Fibroblast of skin of right quadriceps (primary cell): ENCODE measurements at regions not wholly inside any gene's neighbourhood (a gene's known extent, or its start where the extent isn't known, plus 50 kb on each side); places are given as distances from the start of the nearest gene placed in this dataset.

Source experiments
- DNase-seq: peaks from one replicate; pipeline ENCODE4 v3.0.0-alpha.2; 2013

- no peak for DNase-seq
These were observed 219.0 kb upstream of the TPM1 start for GRCh38 chr15:62823561-62823960.

GRCh38 chr15:62824111-62825015 lies 218.2 kb upstream of the TPM1 start:
- DNase-seq: peak; percentile 82

DNA sequence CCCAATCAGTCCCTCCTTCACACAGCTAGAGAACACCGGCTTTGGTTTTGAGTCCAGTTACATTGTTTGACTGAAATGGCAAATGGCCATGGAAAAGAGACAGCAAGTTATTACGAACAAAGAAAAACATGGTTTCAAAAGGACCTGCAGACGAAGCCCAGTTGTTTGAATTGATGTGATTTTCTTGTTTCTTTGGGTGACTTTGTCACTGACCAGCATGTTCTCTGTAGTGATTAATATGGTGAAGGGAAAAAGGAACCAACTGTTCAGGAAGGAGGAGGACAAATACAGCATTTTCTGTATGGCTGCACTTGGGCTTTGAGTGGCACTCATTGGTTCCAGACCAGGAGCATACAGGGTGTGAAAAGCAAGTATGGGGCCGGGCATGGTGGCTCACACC lies 217.4 kb upstream of the TPM1 start:
- DNase-seq: no peak

DNA sequence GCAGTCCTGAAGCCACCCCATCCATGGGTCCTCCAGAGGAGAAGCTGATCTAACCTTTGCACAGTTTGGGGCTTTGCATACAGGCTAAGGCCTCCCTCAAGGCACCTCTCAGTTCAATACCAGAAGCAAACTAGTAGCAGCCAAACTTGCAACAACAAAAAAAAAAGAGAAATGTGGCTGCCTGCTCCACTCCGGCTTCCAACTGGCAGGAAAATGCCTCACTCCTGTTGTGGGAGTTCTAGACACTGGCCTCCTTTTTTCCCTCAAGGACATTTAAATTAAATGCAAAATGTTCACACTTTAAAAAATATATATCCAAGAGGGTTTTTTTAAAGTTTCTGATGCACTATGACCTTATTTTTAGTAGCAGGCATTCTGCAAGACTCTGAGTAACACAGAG lies 216.0 kb upstream of the TPM1 start:
- no peak for DNase-seq

- DNase-seq: no peak
These were observed 214.2 kb upstream of the TPM1 start for GRCh38 chr15:62828364-62828763.

DNA sequence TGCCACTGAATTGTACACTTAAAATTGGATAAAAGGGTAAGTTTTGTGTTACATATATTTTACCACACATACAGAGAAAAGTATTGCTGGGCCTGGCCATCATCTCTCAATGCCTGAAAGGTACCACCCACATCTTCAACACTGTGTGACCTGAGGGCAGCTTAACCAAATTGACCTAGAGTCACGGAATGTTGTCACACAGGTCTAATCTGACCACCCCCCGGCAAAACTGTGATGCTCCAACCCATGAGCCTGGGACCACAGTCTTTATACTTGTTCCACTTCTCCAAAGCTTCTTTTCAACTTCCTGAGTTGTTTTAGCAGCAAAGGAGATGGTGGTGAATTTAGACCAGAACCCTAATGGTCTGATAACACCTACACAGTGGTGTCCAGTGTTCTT lies 210.3 kb upstream of the TPM1 start:
- no peak for DNase-seq

GRCh38 chr15:62833646-62834045 lies 208.9 kb upstream of the TPM1 start:
- DNase-seq: peak; percentile 64

- DNase-seq: no peak
These were observed 207.7 kb upstream of the TPM1 start for GRCh38 chr15:62834686-62835329.

DNA sequence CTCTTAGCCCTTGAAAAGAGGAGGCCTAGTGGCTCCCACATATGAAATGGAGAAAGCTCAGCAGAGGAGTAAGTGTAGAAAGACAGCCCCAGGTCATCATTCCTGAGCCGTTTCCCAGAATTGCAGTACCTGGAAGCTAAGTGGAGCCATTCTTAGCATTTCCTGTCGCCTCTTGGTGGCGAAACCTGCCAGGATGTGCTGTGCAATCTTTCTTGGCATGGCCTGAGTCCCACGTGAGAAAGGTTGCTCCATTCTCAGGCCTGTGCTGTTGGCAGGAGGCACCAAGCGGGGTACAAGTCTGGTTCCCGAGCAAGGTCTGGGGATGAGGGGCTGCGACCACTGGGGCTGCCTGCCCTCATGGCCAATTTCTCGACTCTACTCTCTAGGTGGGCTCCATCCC lies 207.2 kb upstream of the TPM1 start:
- DNase-seq: no peak

GRCh38 chr15:62835762-62836161 lies 206.8 kb upstream of the TPM1 start:
- DNase-seq: no peak

GRCh38 chr15:62840526-62841268 lies 201.8 kb upstream of the TPM1 start:
- DNase-seq: no peak

DNA sequence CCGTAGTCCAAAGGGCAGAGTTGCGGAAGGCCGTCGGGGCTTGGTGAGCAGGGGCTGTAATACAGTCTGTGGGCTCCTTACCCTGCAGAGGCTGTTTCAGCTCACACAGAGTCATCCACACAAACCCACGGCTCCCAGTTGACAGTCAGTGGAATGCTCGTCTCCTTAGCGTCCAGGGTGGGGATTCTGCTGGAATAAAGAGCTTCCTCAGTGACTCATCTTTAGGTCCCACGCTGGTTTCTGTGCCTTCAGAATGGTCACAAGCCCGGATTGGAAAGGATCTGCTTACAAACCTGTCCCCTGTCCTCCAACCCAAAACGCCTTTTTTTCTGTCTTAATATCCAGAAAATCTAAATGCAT lies 201.3 kb upstream of the TPM1 start:
- peak; percentile 55 for DNase-seq

- no peak for DNase-seq
These were observed 200.5 kb upstream of the TPM1 start for GRCh38 chr15:62841891-62842559.

- no peak for DNase-seq
These were observed 199.2 kb upstream of the TPM1 start for GRCh38 chr15:62843311-62843710.

DNA sequence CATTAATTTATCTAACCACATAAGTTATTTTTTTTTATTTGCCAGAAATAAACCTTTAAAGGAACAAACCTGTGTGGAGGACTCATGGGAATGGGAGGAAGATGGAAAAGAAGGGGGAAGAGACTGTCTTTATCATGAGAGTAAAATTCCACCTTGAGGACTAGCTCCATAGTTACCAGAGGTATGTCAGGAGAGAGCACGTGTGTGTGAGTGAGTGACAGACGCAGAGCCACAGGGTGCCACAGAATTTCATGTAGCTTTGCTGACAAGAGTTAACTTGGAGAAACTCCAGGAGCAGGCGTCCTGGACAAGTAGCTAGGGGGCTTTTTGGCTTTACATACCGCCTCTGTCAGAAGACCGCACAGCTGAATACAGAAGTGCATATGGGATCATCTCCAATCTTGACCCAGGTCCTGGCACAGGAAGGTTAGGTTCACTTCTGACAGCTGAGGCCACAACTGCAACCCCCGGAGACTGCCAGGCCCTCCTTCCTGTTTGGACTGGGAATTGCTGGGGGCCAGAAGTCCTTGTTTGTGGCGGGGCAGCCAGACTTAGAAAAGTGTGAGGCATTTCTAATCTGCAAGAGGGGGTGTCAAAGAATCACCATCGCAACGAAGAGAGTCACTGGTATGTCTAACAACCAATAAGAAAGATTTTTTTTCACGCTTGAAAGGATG lies 197.8 kb upstream of the TPM1 start:
- peak; percentile 42 for DNase-seq

DNA sequence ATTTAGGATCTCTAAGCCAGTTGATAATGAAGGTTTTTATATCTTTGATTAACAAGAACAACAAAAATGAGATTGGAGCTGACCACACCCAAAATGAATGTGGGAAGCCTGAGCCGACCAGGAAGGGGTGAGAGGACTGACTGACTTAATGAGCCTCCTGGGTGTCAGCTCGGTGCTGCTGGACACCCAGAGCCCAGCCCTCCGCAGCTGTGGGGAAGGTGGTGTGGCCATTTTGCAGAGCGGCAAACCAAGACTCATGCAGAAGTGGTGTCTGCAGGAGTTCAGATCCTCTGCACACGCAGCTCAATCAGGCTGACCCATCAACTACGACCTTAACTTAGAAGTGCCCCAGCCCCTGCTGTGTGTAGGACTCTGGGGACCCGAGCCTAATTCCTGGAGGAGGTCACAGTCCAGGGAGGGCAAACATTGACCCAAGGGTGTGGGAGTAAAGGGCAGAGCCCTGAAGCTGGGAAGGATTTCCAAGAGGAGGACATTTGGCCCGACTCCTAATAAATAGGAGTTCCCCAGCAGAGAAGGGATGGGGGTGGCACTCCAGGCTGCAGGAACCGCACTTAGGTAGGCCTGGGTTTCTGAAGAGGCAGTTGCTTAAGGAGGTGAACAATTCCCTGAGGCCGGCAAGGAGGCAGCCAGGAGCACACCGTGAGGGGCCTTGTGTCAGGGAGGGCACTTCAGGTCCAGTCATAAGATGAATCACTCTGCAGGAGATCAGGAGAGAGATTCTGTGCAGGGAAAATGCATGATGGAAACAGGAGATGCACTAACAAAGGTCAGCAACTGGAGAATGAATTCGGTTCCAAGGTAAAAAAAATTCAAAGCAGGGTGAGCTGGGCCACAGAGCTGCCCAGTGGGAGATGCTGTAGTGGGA lies 197.1 kb upstream of the TPM1 start:
- no peak for DNase-seq

DNA sequence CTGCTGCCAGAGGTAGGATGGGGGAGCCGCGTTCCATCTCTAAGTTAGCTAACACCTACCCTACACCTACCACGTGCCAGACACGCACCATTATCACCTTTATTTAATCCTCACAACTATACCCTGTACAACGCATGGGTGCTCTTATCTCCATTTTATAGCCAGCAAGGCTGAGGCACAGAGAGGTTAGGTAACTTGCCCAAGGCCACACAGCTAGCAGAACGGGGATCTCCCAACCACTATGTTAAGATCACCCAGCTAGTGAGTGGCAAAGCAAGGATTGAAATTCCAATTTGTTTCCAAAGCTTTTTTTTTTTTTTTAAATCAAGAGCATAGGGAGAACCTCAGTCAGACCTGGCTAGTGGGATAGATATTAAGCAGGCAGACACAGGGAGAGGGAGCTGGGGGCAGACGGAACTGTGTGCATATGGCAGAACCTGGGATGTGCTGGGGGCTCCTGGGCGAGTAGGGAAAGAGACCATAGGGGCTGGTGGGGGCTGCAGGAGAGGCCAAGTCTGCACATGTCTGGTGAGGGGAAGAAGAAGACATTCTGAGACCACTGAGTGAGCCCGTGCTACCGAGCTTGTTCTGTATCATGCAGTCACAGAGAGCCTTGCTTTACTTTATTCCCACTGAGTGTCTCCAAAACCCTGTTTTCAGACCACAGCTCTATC lies 196.3 kb upstream of the TPM1 start:
- no peak for DNase-seq

- DNase-seq: no peak
These were observed 195.6 kb upstream of the TPM1 start for GRCh38 chr15:62846805-62847495.

DNA sequence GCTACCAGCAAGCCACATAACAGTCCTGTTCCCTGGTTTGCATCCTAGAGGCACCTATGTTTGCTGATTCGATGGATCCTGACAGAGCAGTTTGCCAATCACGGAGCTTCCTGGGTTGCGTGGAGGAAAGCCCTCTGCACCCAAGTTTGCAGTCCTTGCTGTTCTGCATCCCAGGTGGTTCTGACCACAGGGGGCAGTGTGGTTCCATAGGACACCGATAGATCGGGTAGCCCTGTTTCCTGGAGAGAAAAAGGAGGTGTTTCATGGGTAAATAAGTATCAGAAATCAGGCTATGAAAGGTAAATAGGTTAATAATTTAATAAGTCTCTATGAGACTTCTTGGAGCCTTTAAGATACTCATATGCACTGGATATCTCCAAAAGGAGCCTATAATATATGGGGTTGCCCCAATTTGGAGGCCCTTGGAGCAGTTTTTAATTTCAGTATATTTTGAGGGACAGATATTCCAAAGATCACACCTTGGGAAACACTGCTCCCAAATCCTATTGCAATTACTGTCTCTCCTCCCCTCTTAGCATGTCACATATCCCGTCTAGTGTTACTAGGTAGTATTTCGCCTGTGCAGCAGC lies 194.6 kb upstream of the TPM1 start:
- peak; percentile 59 for DNase-seq

DNA sequence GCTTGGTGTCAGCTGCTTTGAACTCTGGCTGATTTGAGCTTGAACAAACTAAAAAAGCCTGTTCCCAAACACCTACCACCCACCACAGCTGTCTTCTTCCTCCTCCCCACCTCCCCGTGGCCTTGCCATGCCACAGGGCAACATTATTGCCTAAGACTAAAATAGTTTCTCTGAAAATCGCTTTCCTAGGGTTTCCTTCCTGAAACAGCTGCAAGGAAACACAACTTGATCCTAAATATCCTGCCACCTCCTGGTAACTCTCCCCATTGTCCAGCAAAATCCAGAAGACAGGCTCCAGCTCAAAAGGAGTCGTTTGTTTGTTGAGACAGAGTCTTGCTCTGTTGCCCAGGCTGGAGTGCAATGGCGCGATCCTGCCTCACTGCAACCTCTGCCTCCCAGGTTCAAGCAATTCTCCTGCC lies 193.9 kb upstream of the TPM1 start:
- DNase-seq: no peak
